ENCODE measurements at regions not wholly inside any gene's neighbourhood (a gene's known extent, or its start where the extent isn't known, plus 50 kb on each side); places are given as distances from the start of the nearest gene placed in this dataset.
"Not testable (repeated sequence)": the region's sequence is repeated elsewhere in the genome, so short reads cannot be mapped to it uniquely, and the experiment has no call there.

DNA sequence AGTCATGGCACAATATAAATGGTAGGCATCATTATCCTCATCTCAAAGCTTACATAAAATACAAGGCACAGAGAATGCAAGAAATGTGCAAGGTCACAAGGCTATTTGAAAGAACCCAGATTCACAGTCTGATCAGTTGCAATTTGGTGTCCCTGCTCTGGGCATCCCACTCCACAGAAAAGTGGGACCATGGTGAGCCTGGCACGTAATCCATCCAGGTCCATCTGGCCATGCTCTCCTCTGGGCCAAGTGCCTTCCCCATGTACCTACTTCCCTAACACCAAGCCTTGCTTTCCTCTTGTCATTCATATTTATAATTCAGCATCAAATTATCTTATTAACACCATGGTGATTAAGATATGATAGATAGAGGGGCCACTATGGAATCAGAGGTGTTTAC lies 390.0 kb downstream of the CDH11 start:
- DNase-seq: no peak

DNA sequence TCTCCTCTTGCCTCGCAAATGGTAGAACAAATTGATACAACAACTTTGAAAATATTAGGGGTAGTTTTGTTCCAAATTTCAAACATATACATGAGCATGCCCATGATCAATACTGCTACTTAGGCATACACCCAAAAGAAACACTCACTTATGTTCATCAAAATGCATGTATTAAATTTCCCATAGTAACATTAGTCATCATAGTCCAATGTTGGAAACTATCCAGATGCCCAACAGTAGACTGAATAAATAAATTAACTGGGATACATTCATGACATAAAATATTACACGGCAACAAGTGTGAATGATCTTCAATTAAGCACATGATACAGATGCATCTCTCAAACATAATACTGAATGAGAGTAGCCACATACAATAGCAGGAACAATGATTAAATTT lies 391.6 kb downstream of the CDH11 start:
- no peak for DNase-seq

DNA sequence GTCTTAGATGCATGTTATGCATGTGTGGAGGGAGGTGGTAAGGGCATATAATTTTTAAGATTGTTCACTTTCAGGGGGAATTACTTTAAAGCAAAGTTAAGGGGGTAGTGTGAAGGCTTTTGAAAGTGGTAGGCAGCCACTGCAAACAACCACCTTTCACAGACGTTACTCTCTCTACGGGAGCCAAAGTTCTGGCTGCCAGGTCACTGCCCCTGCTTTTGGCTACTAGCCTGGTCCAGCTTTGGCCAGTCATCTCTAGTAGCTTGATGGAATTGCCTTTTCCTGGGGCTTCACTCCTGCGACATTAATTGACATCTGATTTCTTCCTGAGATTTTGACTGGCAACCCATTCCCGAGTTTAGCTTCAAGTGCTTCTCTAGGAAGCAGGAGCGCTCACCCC lies 397.5 kb downstream of the CDH11 start:
- no peak for DNase-seq

DNA sequence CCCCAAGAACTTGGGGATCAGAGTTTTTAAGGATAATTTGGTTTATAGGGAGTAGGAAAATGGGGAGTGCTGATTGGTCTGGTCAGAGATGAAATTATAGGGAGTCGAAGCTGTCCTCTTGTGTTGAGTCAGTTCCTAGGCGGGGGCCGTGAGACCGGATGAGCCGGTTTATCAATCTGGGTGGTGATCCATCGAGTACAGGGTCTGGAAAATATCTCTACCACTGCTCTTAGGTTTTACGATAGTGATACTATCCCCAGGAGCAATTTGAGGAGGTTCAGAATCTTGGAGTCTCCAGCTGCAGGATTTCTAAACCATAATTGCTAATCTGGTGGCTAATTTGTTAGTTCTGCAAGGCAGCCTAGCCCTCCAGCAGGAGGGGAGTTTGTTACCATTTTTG lies 403.4 kb downstream of the CDH11 start:
- DNase-seq: no peak

DNA sequence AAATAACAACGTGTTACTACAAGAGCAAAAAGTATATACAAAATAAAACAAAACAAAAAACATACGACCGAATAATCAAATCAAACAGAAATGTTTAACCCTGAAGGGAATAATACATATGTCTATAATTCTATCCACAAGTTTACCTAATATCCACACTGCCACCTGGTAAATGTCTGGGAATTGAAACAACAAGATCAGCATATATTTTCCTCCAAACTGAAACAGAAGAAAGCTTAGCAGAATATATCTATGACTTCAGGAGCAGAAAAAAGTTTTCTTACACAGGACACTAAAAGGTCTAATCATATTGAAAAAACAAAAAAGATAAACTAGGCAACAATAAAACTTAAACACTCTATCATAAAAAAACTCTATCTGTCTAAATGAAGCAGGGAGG lies 404.0 kb downstream of the CDH11 start:
- DNase-seq: no peak

DNA sequence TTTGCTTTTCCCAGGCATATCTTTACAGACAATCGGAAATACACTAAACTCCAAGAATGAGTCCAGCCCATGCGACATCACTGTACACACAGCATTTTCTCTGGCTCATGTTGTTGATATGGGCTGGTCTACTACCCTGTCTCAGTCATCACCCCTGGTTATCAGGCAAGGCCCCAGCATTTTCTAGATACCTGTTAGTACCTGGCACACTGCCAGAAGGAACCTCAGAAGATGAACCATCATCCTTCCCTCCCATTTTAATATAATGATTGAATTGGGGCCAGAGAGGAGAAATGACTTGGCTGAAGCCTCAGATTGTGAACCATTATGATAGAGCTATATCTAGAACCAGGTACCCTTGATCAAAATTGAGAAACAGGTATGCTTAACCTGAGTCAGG lies 406.2 kb downstream of the CDH11 start:
- DNase-seq: no peak

DNA sequence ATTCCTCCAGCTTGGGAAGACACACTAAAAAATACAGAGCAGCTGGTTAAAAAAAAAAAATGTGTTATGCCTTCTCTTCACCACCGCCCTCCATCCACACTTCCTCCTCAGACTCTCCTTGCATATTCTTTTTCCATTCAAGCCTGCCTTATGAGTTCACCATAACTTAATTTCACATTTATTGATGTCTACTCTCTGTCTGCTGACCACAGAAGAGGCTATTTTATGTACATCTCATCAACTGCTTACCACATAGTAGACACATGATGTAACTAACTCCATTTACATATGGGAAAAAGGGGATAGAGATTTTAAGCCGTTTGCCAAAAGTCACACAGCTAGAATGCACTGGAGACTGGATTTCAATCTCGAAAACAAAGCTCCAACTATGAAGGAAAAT lies 409.8 kb downstream of the CDH11 start:
- no peak for DNase-seq

DNA sequence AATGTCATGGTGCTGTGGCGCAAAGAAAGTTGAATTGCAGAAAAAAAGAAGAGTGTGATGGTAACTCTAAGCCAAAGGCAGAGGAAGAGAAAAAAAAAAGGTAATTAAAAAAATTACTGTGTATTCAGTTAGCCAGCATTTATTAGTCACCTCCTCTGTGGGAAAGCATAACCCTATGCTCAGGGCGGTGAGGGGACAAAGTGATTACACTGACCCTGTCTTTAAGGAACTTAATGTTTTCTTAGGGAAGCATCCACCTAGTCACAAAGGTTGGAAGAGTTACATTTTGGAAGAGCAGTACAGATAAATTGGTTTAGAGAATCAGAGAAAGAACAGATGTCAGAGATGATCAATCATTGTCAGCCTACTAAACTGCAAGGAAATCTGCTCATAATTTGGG lies 410.3 kb downstream of the CDH11 start:
- DNase-seq: no peak

DNA sequence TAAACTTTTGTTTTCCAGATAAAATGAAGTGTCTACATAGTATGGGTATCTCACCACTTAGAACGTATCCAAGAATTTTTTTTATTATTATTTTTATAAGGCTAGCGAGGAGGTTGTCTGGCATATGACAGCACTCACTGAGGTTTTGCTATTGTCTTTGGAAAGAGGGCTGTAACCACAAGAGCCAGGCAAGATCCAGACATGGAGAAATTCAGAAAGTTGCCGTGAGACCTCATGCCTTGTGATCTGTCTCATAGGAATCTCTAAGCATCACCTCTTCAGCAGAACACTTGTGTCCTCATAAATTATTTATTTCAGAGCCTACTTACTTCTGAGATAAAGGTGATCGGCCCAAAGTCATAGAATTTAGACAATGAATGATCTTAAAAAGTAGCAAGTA lies 410.8 kb downstream of the CDH11 start:
- DNase-seq: no peak

DNA sequence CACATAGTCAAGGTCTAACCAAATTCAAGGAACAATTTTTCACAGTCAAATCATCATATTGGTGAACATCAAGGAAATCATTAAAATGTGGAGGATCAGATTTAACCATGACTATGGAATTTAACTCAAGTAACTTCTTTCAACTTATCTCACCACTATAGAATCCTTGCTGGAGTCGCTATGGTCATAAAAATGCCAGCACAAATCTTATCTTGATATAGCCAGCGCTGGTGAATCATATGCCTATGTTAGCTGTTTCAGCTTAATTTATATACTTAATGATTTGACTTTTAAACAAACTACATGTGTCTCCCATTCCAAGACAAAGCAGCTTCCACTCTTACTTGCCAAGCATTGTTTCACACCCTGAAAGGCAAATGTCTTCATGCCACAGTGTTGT lies 416.4 kb downstream of the CDH11 start:
- no peak for DNase-seq

DNA sequence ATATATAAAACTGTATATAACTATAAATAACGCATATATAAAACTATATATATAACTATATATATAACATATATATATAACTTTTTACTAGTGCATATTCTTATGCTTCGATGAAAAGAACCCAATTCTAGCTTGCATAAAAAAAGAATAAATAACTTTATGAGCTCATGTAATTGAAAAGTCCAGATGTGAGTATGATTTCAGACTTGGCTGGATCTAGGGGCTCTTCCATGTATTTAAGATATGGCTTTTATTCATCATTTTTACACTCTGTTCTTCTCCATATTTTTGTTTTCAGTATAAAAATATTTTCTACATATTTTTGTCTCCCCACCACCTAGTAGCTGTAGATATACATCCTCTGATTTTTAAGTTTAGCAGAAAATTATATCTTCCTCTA lies 417.5 kb downstream of the CDH11 start:
- DNase-seq: no peak

DNA sequence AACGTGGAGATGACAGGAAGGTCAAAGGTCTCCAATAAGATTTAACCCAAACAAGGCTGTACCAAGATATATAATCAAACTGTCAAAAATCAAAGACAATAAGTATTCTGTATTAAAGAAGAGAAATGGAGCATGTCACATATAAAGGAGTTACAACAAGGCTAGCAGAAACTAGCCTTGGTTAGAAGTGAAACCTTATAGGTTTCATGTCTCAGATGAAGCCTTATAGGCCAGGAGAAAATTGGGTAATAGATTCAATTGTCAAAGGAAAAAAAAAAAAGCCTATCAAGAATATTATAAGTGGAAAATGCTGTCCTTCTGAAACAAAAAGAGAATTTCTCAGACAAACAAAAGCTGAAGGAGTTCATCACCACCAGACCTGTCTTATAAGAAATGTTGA lies 419.4 kb downstream of the CDH11 start:
- no peak for DNase-seq

DNA sequence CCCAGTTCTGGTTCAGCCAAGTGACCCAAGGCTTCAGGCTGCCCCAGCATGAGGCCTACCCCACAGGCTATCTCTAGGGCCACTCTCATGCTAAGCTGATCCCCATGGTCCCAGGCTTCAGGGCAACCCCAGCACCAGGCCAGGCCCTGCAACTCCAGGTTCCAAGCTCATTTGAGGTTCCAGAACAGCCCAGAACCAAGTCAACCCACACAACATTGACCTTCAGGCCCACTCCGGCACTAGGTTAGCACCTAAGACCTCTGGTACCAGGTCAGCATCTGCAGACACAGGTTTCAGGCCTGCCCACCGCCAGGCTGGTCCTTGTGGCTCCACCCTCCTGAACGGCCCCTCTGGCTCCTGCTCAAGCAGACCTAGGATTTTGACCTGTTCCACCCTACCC lies 421.2 kb downstream of the CDH11 start:
- no peak for DNase-seq

DNA sequence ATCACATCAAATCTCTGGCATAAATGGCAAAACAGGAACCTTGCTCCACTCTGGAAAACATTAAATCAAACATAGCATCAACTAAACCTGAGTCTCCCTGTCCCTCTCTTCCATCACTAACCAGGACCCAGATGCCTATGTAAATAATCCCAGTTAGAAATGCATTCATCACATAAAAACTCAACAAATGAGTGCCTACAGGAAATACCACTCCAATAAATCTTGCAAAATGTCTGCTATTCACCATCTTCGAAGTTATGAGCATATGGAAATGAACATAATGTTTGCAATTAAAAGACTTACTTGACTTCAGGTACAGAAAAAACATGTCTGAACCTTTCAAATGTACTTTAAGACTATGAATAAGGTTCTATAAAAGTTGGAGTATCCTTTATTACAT lies 425.0 kb downstream of the CDH11 start:
- no peak for DNase-seq

DNA sequence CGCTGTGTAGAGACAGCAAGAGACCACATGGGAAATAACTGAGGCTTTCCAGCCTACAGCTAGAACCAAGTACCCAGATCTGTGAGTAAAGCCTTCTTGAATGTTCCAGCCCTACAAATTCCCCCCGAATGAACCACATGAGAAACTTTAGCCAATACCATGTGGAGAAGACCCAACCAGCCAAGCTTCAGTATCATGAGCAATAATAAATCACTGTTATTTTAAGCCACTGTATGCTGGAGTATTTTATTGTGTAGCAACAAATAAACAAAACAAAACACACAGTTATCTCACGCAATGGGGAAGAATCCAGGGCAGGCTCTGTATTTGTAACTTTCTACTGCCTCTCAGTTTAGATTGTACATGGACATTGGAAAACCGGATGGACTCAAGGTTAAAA lies 426.2 kb downstream of the CDH11 start:
- no peak for DNase-seq

DNA sequence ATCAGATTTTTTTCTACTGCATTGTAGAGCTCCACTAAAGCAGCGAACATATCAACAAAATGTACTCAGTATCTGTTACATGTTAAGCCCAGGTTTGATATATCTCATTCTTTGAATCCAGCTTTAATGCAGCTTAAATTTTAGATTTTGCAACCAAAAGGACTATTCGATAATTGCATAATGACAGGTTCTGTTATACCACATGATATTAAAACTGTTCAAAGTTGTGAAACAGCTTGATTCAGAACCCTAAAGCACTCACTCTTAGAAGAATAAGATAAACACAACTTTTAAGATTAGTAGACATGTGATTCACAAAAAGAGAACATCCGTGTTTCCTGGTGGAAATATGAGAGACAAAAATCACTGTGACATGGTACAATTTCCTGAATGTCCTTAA lies 427.9 kb downstream of the CDH11 start:
- no peak for DNase-seq

DNA sequence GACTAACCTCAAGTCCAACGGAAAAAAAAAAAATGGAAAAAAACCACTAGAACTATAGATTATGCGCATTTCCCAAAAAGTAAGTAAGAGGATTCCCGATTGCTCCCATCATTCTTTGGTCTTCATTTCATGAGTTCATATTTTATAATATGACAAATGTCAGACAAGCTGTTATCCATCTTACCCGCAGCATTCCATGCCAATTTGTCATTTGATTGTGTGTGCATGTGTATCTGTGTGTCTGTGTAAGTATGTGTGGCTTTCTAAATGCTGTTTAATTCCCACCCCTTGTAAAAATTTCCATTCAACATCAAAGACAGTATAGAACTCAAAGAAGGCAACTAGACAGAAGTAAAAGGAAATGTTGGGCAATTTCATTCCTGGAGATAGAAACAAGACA lies 434.1 kb downstream of the CDH11 start:
- no peak for DNase-seq

DNA sequence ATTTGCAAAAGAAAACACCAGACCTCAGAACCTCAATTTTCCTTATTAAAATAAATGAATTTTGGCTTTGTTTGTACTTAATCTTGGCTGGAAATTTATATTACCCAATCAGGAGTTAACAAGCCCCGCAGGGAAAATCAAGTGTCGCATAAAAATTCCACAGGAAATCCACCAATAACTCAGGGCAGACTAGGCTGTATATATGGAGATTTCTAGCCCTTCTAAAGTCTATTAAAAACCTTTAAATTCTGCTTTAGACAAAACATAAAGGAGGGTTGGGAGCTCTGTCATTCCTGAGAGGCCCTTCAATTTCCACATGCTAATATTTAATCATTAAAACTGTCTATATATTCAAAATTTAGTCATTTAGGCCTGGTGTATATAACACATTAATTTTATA lies 434.7 kb downstream of the CDH11 start:
- DNase-seq: no peak

DNA sequence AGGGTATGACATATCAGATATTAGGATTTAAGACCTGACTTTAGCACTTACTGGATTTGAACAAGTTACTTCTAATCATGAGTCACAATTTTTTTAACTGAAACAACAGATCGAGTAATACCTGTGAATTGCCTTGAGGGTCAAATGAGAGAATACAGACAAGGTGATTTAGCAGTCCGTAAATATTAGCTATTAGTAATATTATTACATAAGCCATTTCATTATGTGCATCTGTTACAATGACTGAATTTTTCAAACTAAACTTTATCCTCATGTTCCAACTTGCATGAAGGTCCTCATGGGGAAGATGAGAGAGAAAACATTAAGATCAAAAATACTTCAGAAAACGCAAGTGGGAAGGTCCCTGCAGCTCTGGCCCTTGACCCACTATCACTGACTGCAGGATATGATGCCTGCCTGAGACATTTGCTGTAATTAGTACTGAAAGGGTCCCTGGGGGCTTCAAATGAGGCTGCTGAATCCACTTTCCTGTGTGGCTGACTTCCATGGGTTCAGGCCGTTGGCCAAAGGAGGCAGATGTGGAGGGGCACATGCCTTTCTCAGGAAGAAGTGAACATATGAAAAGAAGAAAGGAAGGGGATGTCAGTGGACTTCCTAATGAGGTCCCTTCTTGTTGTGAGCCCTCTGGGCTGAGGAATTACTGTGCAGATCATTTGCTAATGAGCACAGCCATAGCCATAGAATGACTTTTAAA lies 441.7 kb downstream of the CDH11 start:
- no peak for DNase-seq

DNA sequence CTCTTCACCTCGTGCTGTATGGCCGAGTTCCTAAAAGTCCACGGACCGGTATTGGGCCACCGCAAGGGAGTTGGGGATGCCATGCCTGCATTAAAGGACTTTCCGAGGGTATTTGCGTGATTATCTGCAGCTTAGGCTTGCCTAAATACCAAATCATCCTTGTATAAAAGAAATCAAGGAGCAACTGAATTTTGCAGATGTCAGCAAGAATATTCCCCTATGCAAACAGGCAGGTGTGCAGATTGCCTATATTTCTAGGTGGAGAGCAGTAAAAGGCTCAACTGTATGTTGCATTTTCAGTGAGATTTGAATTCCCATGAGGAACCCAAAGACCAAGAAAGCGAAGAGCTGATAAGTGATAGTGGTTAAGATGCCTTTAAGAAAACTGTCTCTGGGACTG lies 452.3 kb downstream of the CDH11 start:
- no peak for DNase-seq

DNA sequence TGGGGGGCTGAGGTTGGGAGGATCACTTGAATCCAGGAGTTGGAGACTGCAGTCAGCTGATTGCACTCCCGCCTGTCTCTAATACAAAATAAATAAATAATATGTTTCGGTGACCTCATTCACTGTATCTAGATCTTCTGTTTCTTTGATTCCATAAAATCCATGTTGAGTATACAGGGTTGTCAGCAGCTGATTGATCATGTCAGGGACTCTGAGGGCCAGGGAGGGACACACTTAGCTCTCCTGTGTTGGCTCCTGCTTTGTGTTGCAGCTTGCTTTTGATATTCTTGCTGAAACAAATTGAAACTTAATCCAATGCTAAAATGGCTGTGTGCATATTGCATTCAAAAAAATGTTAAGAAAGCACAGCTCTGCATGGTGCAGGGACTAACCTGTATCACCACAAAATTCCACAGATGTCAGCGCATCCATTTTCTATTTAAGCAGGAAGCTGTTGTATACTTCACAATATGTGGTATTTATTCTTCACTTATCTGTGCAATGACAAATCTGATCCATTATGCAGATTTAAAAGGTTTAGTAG lies 454.5 kb downstream of the CDH11 start:
- no peak for DNase-seq

DNA sequence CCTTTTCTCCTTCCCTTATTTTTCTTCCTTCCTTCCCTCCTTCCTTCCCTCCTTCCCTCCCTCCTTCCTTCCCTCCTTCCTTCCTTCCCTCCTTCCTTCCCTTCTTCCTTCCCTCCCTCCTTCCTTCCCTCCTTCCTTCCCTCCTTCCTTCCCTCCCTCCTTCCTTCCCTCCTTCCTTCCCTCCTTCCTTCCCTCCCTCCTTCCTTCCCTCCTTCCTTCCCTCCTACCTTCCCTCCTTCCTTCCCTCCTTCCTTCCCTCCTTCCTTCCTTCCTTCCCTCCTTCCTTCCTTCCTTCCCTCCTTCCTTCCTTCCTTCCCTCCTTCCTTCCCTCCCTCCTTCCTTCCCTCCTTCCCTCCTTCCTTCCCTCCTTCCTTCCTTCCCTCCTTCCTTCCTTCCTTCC lies 459.6 kb downstream of the CDH11 start:
- DNase-seq: not testable (repeated sequence)

DNA sequence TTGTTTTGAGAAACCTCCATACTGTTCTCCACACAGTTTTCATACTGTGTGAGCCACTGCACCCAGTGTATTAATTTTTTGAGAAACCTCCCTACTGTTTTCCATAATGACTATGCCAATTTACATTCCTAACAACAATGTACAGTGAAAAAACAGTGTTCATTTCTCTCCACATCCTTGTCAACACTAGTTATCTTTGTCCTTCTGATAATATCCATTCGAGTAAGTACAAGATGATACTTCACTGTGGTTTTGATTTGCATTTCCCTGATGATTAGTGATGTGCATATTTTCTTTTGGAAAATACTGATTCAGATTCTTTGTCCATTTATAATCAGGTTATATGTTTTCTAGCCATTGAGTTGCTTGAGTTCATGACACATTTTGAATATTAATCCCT lies 462.0 kb downstream of the CDH11 start:
- no peak for DNase-seq
